Hematopoietic multipotent progenitor cell treated with erythropoietin and hydrocortisone succinate and interleukin-3 and kit ligand, for 4 days (in vitro differentiated cells): ENCODE measurements at regions not wholly inside any gene's neighbourhood (a gene's known extent, or its start where the extent isn't known, plus 50 kb on each side); places are given as distances from the start of the nearest gene placed in this dataset.
"Not testable (repeated sequence)": the region's sequence is repeated elsewhere in the genome, so short reads cannot be mapped to it uniquely, and the experiment has no call there.

Source experiments
- DNase-seq: peaks from one replicate; pipeline ENCODE4 v3.0.0-alpha.2; 2015

GRCh38 chr3:193909387-193909786 lies 226.6 kb upstream of the HES1 start:
- peak; percentile 41 for DNase-seq

GRCh38 chr3:193910310-193910709 lies 225.6 kb upstream of the HES1 start:
- DNase-seq: peak; percentile 26

GRCh38 chr3:193910886-193911738 lies 224.8 kb upstream of the HES1 start:
- DNase-seq: peak; percentile 92

- DNase-seq: peak; percentile 66
Measured at GRCh38 chr3:193911784-193912340, 224.1 kb upstream of the HES1 start.

GRCh38 chr3:193912621-193913178 lies 223.2 kb upstream of the HES1 start:
- no peak for DNase-seq

GRCh38 chr3:193914602-193915001 lies 221.3 kb upstream of the HES1 start:
- DNase-seq: no peak

GRCh38 chr3:193915099-193915498 lies 220.8 kb upstream of the HES1 start:
- DNase-seq: no peak

- DNase-seq: no peak
Measured at GRCh38 chr3:193915613-193916012, 220.3 kb upstream of the HES1 start.

- DNase-seq: no peak
Measured at GRCh38 chr3:193917158-193917557, 218.8 kb upstream of the HES1 start.

- DNase-seq: peak; percentile 69
Measured at GRCh38 chr3:193921465-193921864, 214.5 kb upstream of the HES1 start.

GRCh38 chr3:193922034-193922774 lies 213.7 kb upstream of the HES1 start:
- no peak for DNase-seq

- not testable (repeated sequence) for DNase-seq
Measured at GRCh38 chr3:193923958-193924357, 212.0 kb upstream of the HES1 start.

GRCh38 chr3:193926071-193926470 lies 209.9 kb upstream of the HES1 start:
- DNase-seq: peak; percentile 82

GRCh38 chr3:193927413-193928206 lies 208.3 kb upstream of the HES1 start:
- not testable (repeated sequence) for DNase-seq

- DNase-seq: peak; percentile 69
Measured at GRCh38 chr3:193928354-193929209, 207.4 kb upstream of the HES1 start.

GRCh38 chr3:193929373-193929772 lies 206.6 kb upstream of the HES1 start:
- no peak for DNase-seq

GRCh38 chr3:193929921-193930646 lies 205.9 kb upstream of the HES1 start:
- no peak for DNase-seq

- DNase-seq: no peak
Measured at GRCh38 chr3:193932136-193932535, 203.8 kb upstream of the HES1 start.

- DNase-seq: no peak
Measured at GRCh38 chr3:193932576-193932975, 203.4 kb upstream of the HES1 start.

- DNase-seq: no peak
Measured at GRCh38 chr3:193933451-193933850, 202.5 kb upstream of the HES1 start.

- no peak for DNase-seq
Measured at GRCh38 chr3:193935916-193936315, 200.0 kb upstream of the HES1 start.
